ENCODE measurements at regions not wholly inside any gene's neighbourhood (a gene's known extent, or its start where the extent isn't known, plus 50 kb on each side); places are given as distances from the start of the nearest gene placed in this dataset.
"Not testable (repeated sequence)": the region's sequence is repeated elsewhere in the genome, so short reads cannot be mapped to it uniquely, and the experiment has no call there.

DNA sequence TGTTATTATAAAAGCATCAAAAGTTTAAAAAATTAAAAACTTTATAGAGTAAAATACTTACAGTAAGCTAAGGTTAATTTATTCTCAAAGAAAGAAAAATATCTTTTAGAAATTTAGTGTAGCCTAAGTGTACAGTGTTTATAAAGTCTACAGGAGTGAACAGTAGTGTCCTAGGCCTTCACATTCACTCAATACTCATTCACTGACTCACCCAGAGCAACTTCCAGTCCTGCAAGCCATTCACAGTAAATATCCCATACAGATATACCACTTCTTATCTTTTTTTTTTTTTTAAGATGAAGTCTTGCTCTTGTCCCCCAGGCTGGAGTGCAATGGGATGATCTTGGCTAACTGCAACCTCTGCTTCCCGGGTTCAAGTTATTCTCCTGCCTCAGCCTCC is 73.1 kb upstream of the FST start:
- DNase-seq (ENCODE audit: low read depth, low spot score) = no peak

GRCh38 chr5:53411388-53411787 is 69.0 kb upstream of the FST start:
- no peak for DNase-seq (ENCODE audit: low read depth, low spot score)

GRCh38 chr5:53412499-53412898 is 67.9 kb upstream of the FST start:
- DNase-seq (ENCODE audit: low read depth, low spot score) = not testable (repeated sequence)

DNA sequence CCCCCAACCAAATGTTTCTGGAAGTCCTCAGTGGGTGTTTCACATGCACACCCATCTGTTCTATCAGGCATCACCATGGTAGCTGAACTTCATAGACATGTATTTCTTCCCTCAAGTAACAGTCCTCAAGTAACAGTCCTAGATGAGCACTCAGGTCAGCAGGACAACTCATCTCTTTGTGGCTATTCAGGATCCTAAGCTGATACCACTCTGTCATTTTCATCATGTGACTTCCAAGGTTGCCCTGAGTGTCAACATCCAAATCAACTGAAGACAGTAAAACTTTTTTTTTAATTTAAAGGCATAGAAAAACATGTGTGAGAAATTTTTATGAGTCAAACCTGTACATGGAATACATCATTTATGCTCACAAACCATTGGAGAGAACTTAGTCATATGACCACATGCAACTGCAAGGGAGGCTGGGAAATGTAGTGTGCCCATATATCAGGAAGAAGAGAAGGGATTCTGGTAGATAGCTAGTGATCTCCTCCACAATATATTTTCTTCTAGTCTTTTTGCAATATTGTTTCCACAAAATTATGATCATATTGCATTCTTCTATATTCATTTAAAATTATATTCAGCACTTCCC is 64.2 kb upstream of the FST start:
- DNase-seq (ENCODE audit: low read depth, low spot score) = no peak

DNA sequence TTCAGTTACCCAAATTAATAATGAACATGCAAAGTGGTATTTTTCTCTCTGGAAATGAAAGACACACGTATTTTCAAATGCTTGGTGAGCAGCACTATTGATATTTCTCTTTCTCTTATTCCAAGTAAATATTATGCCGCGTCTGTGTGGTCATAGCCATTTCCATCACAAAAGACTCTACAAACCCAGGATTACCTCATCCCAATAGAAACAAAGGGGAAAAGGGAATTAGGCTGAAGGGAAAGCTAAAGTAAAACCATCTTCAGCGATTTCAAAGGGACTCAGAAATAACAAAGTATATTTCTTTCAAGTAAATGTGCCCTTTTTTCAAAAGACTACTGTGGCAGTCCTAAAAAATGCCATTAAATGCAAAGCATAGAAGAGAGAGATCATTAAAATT is 62.0 kb upstream of the FST start:
- DNase-seq (ENCODE audit: low read depth, low spot score) = no peak

DNA sequence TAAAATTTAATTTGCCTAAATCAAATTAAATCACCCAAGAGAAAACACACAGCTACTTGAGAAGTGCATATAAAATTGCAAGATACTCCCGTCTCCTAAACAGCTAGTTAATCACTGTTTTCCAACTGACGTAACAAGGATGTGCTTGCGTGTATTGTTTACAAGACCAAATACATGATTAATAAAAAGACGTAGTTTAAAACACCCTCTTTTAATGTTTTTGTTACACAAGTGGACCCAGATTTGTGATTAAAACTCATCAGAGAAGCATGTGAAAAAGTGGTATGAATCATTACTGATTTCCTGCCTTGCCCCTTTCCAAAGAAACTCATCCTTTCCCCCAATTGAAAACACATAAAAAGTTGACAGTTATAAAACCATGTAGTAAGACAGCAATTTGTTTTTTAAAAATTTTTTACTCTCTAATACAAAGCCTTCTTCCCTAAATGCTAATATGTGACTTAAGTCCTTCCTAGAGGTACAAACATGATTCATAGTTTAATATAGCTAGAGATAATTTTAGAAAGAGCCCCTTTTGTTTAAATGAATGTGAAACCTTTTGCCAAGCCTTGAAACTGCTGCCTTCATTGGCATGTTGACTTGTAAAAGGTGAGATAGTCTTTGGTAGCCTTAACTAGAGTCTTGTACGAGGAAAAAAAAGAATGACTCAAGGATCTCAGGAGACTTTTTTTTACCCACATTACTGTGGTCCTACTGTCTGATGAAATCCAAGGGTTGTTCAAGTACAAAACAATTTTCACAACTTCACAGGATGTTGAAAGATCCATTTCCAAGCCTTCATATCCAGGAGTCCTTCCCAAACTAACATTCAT is 61.4 kb upstream of the FST start:
- no peak for DNase-seq (ENCODE audit: low read depth, low spot score)

DNA sequence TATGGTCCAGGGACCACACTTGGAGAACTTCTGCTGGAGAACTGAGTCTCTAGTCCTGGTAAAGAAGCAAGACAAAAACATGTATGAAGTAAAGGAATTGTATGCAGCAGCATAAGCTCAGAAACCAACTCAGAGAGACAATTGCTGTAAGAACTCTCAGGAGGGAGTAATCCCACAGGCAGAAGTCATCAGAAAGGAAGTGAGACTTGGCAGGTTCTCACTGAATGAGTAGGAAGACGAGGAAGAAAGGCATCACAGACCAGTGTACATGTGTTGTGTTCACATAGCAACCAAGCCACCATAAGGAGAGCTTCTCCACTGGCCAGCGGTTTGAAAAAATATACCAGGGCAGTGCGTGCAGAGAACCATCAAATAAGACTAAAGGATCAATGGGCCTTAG is 57.9 kb upstream of the FST start:
- no peak for DNase-seq (ENCODE audit: low read depth, low spot score)

DNA sequence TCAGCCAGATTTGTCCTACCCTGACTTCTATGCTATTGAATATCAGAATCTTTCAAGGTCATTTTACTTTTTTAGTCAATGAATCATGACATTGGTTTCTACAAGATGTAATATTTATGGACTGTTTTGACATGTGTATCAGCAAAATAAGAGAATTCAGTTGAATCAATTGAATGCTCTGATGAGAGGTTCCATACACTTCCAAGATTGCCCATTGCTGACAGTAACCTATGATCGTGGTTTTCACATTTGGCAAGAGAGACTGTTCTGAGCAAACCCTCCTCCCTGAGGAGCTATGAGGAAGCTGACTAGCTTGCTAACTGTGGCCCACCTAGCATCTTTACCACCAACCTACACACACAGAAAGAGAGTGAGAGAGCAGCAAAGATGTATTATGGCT is 56.7 kb upstream of the FST start:
- DNase-seq (ENCODE audit: low read depth, low spot score) = no peak

DNA sequence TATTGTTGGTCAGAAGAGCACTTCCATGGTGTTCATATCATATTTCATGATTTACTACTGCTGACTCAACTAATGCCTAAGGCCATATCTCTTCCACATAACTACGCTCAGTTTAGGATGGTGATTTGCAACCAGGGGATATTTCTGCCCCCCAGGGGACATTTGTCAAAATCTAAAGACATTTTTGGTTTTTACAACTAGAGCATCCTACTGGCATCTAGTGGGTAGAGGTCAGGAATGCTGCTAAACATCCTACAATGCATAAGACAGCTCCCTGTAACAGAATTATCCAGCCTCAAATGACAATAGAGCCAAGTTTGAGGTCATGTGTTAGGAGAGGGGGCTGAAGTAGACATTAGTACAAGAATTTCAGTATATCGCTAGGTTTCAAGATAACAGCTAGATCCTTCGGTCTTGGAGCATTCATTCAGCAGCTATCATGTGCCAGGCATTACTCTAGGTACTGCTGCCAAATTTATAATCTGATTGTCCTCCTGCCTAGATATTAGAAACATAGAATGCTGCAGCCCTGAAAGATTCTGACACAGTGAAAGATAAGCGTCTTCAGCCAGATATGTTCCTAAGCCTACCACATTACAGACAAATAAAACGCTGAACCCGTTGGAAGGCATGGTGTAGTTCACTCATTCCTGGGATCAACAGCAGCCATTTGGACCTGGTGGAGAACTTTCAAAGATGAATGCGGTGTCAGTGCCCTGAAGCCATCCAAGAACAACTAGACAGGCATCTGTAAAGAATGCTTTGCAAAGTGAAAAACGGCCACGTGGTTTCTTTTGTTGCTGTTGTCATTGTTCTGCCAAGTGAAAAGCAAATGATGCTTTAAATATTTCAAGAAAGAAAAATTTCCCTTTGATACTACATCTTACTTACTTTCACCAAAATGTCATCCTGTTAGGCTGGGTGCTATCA is 55.5 kb upstream of the FST start:
- no peak for DNase-seq (ENCODE audit: low read depth, low spot score)

DNA sequence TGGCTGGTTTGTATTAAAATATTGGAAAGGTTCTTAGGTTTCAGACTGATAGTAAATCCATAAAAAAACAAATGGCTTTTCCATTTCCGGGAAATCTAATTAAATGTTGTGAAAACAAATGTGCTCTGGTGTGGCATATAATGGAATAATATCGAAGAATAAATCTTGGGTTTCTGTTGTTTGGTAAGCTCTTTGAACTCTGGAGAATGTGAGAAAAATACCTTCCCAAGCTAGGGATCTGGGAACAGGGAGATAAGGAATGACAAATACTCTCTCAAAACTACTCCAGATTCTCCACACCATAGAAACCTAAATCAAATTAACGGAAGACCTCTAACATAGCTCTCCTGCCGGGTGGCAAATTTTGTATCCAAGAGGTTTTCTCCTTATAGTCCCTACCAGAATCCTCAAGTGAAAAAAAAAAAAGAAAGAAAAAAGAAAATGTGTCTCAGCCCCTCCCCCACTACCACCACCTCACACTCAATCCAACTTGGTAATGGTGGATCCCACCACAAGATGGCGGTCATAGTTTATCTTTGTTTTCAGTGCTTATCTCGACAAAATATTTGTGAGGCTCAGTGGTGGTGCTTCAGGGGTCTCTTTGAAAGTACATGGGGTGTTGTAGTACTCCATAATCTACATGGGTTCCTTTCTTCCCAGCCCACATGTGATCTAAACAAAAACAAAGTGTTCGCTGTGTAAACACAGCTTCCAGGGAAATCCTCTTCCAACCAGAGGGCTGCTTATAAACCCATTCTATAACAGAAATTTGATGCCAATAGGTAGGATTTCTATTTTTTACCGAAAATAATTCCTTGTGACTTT is 54.5 kb upstream of the FST start:
- no peak for DNase-seq (ENCODE audit: low read depth, low spot score)

GRCh38 chr5:53426512-53426830 is 54.0 kb upstream of the FST start:
- no peak for DNase-seq (ENCODE audit: low read depth, low spot score)

- no peak for DNase-seq (ENCODE audit: low read depth, low spot score)
Observed at GRCh38 chr5:53426878-53427277, 53.6 kb upstream of the FST start.

- DNase-seq (ENCODE audit: low read depth, low spot score) = no peak
Observed at GRCh38 chr5:53427965-53428364, 52.5 kb upstream of the FST start.

DNA sequence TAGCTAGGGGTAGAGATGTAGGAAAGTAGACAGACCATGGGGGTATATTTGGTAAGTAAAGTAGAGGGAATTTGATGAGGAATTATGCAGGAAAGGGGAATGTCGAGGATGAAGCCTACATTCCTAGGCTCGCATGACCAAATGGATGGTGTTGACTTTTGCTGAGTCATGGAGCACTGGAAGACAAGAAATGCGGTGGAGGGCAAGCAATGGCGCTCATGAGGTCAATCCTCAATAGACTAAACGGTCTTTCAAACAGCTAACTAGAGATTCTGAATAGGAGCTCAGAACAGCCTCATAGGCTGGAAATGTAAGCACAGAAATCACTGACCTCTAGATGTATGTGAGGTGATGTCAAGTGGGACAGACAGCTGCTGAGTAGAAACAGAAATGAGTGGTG is 50.7 kb upstream of the FST start:
- DNase-seq (ENCODE audit: low read depth, low spot score) = no peak

- no peak for DNase-seq (ENCODE audit: low read depth, low spot score)
Observed at GRCh38 chr5:53430618-53431252, 49.7 kb upstream of the FST start.

Measured in smooth muscle cell of the brain vasculature (primary cell).